DOHH2 (cell line): ENCODE measurements at regions not wholly inside any gene's neighbourhood (a gene's known extent, or its start where the extent isn't known, plus 50 kb on each side); places are given as distances from the start of the nearest gene placed in this dataset.

ENCODE experiments used
- H3F3A ChIP-seq: fragments of 200-600 bp; sonication (generic), shearing (Covaris generic); 2 replicates; pipeline ENCODE4 v1.6.0; 2016; ENCODE audit warnings: antibody characterized with exemption, mild to moderate bottlenecking; ENCODE audit not compliant: control insufficient read depth, insufficient read depth
- H3K27ac ChIP-seq: fragments of 200-600 bp; sonication (generic); 2 replicates; pipeline ENCODE4 v1.5.1; 2014; ENCODE audit warnings: low read depth, mild to moderate bottlenecking, low read length, moderate library complexity
- H3K27me3 ChIP-seq: fragments of 200-600 bp; sonication (generic); 2 replicates; pipeline ENCODE4 v1.6.1; 2014; ENCODE audit warnings: mild to moderate bottlenecking, low read length, mixed read lengths; ENCODE audit not compliant: control insufficient read depth
- H3K36me3 ChIP-seq: fragments of 200-600 bp; sonication (generic); 2 replicates; pipeline ENCODE4 v1.6.1; 2014; ENCODE audit warnings: mild to moderate bottlenecking, low read length, moderate library complexity, mixed read lengths; ENCODE audit not compliant: control insufficient read depth
- H3K4me1 ChIP-seq: fragments of 200-600 bp; sonication (generic); 2 replicates; pipeline ENCODE4 v1.6.1; 2014; ENCODE audit warnings: mild to moderate bottlenecking, low read length, mixed read lengths; ENCODE audit not compliant: control insufficient read depth
- H3K4me2 ChIP-seq: fragments of 200-600 bp; sonication (generic); 2 replicates; pipeline ENCODE4 v1.6.0; 2014; ENCODE audit warnings: mild to moderate bottlenecking, low read length, moderate library complexity
- H3K4me3 ChIP-seq: fragments of 200-600 bp; sonication (generic); 2 replicates; pipeline ENCODE4 v1.5.1; 2014; ENCODE audit warnings: mild to moderate bottlenecking, low read length, mixed read lengths
- H3K79me2 ChIP-seq: fragments of 200-600 bp; sonication (generic); 2 replicates; pipeline ENCODE4 v1.6.1; 2014; ENCODE audit warnings: mild to moderate bottlenecking, low read length, mixed read lengths; ENCODE audit not compliant: control insufficient read depth
- H3K9me2 ChIP-seq: fragments of 200-600 bp; sonication (generic); replicated peaks from 2 replicates; pipeline ENCODE4 v1.6.1; 2014; ENCODE audit warnings: mild to moderate bottlenecking, low read length, mixed read lengths; ENCODE audit not compliant: control insufficient read depth
- H3K9me3 ChIP-seq: fragments of 200-600 bp; sonication (generic); 2 replicates; pipeline ENCODE4 v1.6.1; 2014; ENCODE audit warnings: antibody characterized with exemption, low read length, mixed read lengths; ENCODE audit not compliant: control insufficient read depth, insufficient read depth
- H4K20me1 ChIP-seq: fragments of 200-600 bp; sonication (generic); 2 replicates; pipeline ENCODE4 v1.6.0; 2014; ENCODE audit warnings: low read depth, mild to moderate bottlenecking, antibody characterized with exemption, low read length, moderate library complexity; ENCODE audit not compliant: control insufficient read depth, insufficient read depth
- CTCF ChIP-seq: fragments of 200-600 bp; sonication (generic); IDR thresholded peaks from one replicate; pipeline ENCODE4 v1.5.1; 2014; ENCODE audit warnings: antibody characterized with exemption, mild to moderate bottlenecking, low read depth, low read length; ENCODE audit not compliant: poor library complexity, severe bottlenecking
- EZH2phosphoT487 ChIP-seq: fragments of 200-600 bp; sonication (generic); IDR thresholded peaks from 2 replicates; pipeline ENCODE4 v1.6.1; 2017; ENCODE audit warnings: borderline replicate concordance, mild to moderate bottlenecking, antibody characterized with exemption, low read length, moderate library complexity, mixed read lengths

- Histone ChIP-seq H3K27me3 (no peaks in the 10 kb centered on the region), H3K9me2 (no peaks in the 10 kb centered on the region), H3K9me3 (peaks cover 17% of the 10 kb centered on the region; the same call in 1 of the 2 replicates), H4K20me1 (no peaks in the 10 kb centered on the region), H3K4me3 (no peak overlapping the region), H3F3A (no peaks in the 10 kb centered on the region), H3K27ac (no peak overlapping the region), H3K4me2 (no peak overlapping the region), H3K79me2 (no peaks in the 10 kb centered on the region), H3K36me3 (no peaks in the 10 kb centered on the region), H3K4me1 (no peaks in the 10 kb centered on the region)
- TF ChIP-seq CTCF (no peak), EZH2phosphoT487 (no peak)
Observed at GRCh38 chr10:133024704-133025557, 62.8 kb upstream of the ADGRA1 start.

- Histone ChIP-seq H4K20me1 (no peaks in the 10 kb centered on the region), H3K4me3 (no peak overlapping the region), H3K79me2 (no peaks in the 10 kb centered on the region), H3K36me3 (no peaks in the 10 kb centered on the region), H3K4me1 (no peaks in the 10 kb centered on the region), H3K27me3 (no peaks in the 10 kb centered on the region), H3K9me3 (peaks cover 24% of the 10 kb centered on the region; the same call in 1 of the 2 replicates), H3K4me2 (no peak overlapping the region), H3F3A (no peaks in the 10 kb centered on the region), H3K9me2 (no peaks in the 10 kb centered on the region), H3K27ac (no peak overlapping the region)
- TF ChIP-seq CTCF (no peak), EZH2phosphoT487 (no peak)
Observed at GRCh38 chr10:133023216-133023843, 64.4 kb upstream of the ADGRA1 start.

DNA sequence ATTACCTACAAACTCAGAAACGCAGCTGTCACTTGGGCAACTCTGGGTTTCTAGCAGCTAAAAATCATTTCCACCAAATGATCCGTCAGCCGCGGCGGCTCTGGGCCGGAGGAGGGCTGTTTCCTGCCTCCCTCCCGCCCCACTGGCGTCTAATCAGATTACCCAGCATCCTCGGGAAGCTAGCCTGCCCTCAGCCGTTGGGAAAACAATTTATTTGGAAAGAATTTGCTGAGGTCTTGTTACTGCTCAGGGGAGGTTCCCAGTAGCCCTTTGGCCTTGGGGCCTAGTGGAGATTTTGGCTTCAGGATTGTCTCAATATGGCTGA lies 65.0 kb upstream of the ADGRA1 start:
- H3K27ac ChIP-seq, result no peak overlapping the region
- peaks cover 24% of the 10 kb centered on the region; the same call in 1 of the 2 replicates for H3K9me3 ChIP-seq
- no peaks in the 10 kb centered on the region for H4K20me1 ChIP-seq
- no peaks in the 10 kb centered on the region for H3K4me1 ChIP-seq
- no peak overlapping the region for H3K4me2 ChIP-seq
- H3K4me3 ChIP-seq, result no peak overlapping the region
- no peaks in the 10 kb centered on the region for H3K79me2 ChIP-seq
- no peaks in the 10 kb centered on the region for H3K9me2 ChIP-seq
- TF ChIP-seq EZH2phosphoT487 (no peak), CTCF (no peak)
- no peaks in the 10 kb centered on the region for H3F3A ChIP-seq
- no peaks in the 10 kb centered on the region for H3K27me3 ChIP-seq
- H3K36me3 ChIP-seq, result no peaks in the 10 kb centered on the region
